NB4 (cell line): ENCODE measurements at regions not wholly inside any gene's neighbourhood (a gene's known extent, or its start where the extent isn't known, plus 50 kb on each side); places are given as distances from the start of the nearest gene placed in this dataset.

Experiments
- DNase-seq: peaks from one replicate; pipeline ENCODE4 v3.0.0; 2010; ENCODE audit warnings: low read depth
- H3K4me3 ChIP-seq: one replicate; pipeline ENCODE4 v1.5.1; 2011; ENCODE audit warnings: mild to moderate bottlenecking, low read depth, low read length, moderate library complexity
- MYC ChIP-seq: IDR thresholded peaks from 2 replicates; pipeline ENCODE4 v1.6.1; 2011; ENCODE audit warnings: low read depth, low read length
- POLR2A ChIP-seq: IDR thresholded peaks from 2 replicates; pipeline ENCODE4 v1.6.1; 2011; ENCODE audit warnings: mild to moderate bottlenecking; ENCODE audit not compliant: insufficient read length; ENCODE audit errors: extremely low read depth
- TF ChIP-seq, protein P1 (sequence below): IDR thresholded peaks from one replicate; pipeline ENCODE4 v1.5.1; 2012; ENCODE audit warnings: low read depth, low read length
- TF ChIP-seq, protein P2 (sequence below): IDR thresholded peaks from 2 replicates; pipeline ENCODE4 v1.6.1; 2011; ENCODE audit warnings: low read depth, low read length

DNA sequence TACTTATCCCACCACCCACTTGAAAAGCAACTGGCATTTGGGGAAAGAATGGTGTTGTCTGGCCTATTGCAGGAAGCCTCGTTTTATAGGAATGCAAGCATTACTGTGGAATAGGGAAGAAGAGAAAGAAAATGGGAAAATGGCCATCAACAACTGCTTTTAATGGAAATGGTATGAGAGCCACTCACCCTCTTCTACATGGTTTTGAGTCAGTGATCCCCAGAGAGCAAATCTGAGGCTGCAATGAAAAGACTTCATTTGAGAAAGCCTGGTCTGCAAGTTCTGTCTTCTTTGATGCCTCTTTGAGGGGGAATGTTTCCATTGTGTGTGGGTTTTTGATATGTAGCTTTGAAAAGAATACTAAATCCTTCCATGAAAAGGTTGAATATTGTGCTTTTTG lies 172.3 kb upstream of the HDDC2 start:
- DNase-seq, result no peak
- TF ChIP-seq, protein P1, sequence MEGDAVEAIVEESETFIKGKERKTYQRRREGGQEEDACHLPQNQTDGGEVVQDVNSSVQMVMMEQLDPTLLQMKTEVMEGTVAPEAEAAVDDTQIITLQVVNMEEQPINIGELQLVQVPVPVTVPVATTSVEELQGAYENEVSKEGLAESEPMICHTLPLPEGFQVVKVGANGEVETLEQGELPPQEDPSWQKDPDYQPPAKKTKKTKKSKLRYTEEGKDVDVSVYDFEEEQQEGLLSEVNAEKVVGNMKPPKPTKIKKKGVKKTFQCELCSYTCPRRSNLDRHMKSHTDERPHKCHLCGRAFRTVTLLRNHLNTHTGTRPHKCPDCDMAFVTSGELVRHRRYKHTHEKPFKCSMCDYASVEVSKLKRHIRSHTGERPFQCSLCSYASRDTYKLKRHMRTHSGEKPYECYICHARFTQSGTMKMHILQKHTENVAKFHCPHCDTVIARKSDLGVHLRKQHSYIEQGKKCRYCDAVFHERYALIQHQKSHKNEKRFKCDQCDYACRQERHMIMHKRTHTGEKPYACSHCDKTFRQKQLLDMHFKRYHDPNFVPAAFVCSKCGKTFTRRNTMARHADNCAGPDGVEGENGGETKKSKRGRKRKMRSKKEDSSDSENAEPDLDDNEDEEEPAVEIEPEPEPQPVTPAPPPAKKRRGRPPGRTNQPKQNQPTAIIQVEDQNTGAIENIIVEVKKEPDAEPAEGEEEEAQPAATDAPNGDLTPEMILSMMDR, result no peak
- TF ChIP-seq, protein P2, sequence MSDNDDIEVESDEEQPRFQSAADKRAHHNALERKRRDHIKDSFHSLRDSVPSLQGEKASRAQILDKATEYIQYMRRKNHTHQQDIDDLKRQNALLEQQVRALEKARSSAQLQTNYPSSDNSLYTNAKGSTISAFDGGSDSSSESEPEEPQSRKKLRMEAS, result no peak
- TF ChIP-seq POLR2A, result no peak
- no peak for TF ChIP-seq MYC
- no peak overlapping the region for H3K4me3 ChIP-seq

DNA sequence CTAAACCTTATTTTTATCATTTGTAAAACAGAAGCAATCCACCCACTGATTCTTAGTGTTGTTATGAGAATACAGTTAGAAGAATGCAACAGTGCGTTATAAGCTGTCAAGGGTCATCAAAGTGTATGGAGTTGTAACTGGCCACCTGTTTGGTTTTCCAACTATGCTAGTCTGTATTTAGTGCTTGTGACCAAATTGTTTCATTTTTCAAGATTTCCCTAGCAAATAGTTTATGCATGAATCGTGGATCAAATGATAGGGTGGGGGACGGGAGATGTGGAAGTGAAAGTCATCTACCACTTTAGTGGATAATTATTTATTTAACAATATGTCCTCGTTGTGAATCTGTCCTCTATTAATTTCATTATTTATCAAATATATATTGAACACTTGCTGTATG lies 175.4 kb upstream of the HDDC2 start:
- DNase-seq, result no peak
- no peak overlapping the region for H3K4me3 ChIP-seq

DNA sequence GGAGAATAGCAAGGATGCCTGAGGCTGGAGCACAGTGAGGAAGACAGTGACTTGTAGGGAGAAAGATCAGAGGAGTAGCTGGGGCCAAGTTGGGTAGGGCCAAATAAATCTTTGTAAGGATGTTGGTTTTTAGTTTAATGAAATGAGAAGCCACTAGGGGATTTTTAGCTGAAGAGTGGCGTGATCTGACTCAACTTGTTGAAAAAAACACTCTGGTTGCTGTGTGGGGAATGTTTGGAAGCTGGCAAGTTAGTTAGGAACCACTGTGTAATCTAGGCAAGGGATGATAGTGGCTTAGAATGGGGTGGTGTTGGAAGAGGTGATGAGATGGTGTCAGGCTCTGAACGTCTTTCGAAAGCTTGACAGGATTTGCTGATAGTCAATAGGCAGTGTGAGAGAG lies 176.1 kb upstream of the HDDC2 start:
- no peak overlapping the region for H3K4me3 ChIP-seq
- TF ChIP-seq, protein P2, result no peak
- TF ChIP-seq MYC, result no peak
- TF ChIP-seq, protein P1, result no peak
- no peak for TF ChIP-seq POLR2A
- DNase-seq, result no peak

More for the DNA sequence above, 175.4 kb upstream of the HDDC2 start:
- TF ChIP-seq, protein P1, result no peak
- TF ChIP-seq MYC (no peak), POLR2A (no peak)
- TF ChIP-seq, protein P2, result no peak

DNA sequence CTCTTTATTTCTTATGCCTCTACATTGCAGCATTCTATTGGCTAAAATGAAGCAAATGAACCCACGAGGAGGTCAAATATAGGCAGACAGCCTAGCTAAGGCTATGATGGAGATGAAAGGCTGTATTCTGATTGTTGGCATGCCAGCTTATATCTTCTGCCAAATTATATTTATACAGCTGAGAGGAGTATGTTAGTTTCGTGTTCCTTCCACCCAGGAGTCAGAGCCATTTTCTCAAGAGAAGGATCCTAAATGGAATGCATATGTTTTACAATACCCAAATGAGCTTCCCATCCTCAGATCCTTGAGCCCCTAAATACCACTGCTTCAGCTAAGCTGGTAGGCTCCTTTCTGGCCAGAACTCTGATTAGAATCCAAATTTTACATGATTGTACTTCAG lies 178.4 kb upstream of the HDDC2 start:
- DNase-seq, result no peak
- H3K4me3 ChIP-seq, result no peak overlapping the region
- no peak for TF ChIP-seq MYC
- no peak for TF ChIP-seq POLR2A
- TF ChIP-seq, protein P2, result no peak
- TF ChIP-seq, protein P1, result no peak

DNA sequence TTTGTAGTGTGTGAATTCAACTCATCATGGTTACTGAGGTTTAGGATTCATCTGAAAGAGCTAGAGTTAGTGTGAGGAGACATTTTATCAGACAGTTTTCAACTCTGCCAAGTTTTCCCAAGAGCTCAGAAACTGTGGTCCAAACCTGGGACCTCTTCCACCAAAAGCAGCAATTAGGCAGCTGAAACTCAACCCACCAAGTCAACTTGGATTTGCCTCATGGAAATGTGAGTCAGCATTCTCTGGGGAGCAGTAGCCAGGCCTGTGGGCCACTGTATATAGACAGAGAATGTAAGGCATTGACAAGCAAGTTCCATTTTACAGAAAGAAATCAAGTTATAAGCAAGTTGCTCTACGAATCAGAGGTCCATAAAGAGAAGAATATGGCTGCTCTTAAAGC lies 178.8 kb upstream of the HDDC2 start:
- DNase-seq, result no peak
- H3K4me3 ChIP-seq, result no peak overlapping the region
- TF ChIP-seq, protein P1, result no peak
- TF ChIP-seq, protein P2, result no peak
- TF ChIP-seq POLR2A (no peak), MYC (no peak)

DNA sequence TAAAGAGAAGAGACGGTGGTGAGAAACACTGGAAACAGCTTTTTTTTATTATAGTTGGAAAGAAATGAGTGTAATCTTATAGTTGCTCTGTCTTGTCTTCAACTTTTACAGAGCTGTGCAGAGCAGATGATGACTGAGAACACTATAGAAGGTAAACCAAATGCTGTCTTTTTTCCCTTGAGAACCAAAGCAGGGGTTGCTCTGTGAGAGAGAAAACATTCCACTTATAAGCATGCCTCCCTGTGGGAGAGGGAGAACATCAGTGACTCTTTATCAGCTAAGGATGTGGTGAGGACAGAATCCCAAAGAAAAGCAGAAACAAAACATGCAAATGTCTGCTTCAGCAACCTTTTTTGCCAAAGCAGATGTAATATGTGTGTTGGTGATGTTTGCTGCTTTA lies 179.3 kb upstream of the HDDC2 start:
- DNase-seq, result no peak
- TF ChIP-seq, protein P2, result no peak
- TF ChIP-seq, protein P1, result no peak
- TF ChIP-seq MYC (no peak), POLR2A (no peak)

More for the DNA sequence above, 179.3 kb upstream of the HDDC2 start:
- no peak overlapping the region for H3K4me3 ChIP-seq
